Cardiac muscle cell (in vitro differentiated cells and primary cell): ENCODE measurements at regions not wholly inside any gene's neighbourhood (a gene's known extent, or its start where the extent isn't known, plus 50 kb on each side); places are given as distances from the start of the nearest gene placed in this dataset.

Experiments used
- DNase-seq, 2 donors: peaks; one replicate each; pipeline versions ENCODE4 v3.0.0 to v3.0.0-alpha.2; 2010 to 2017; ENCODE audit warnings: low read depth in 1 of 2, low spot score in 1 of 2
- H3K27ac ChIP-seq: fragments of 200-600 bp; sonication (generic); 2 replicates; pipeline ENCODE4 v1.5.1; 2016
- H3K27me3 ChIP-seq: fragments of 200-600 bp; sonication (generic); 2 replicates; pipeline ENCODE4 v1.6.0; 2016; ENCODE audit warnings: control low read depth
- H3K36me3 ChIP-seq: fragments of 200-600 bp; sonication (generic); 2 replicates; pipeline ENCODE4 v1.5.1; 2016; ENCODE audit warnings: control low read depth
- H3K4me1 ChIP-seq: fragments of 200-600 bp; sonication (generic); 2 replicates; pipeline ENCODE4 v1.8.1; 2017; ENCODE audit warnings: low read depth, mild to moderate bottlenecking, mixed run types
- H3K4me3 ChIP-seq: fragments of 200-600 bp; sonication (generic); 2 replicates; pipeline ENCODE4 v1.5.1; 2016; ENCODE audit warnings: mild to moderate bottlenecking
- H3K9me3 ChIP-seq: fragments of 200-600 bp; sonication (generic); 2 replicates; pipeline ENCODE4 v1.5.1; 2017; ENCODE audit warnings: low read depth, mild to moderate bottlenecking, control low read depth
- TF ChIP-seq, protein P1 (sequence below): IDR thresholded peaks from 2 replicates; pipeline ENCODE4 v1.5.1; 2012; ENCODE audit warnings: low read depth, mild to moderate bottlenecking, low read length

DNA sequence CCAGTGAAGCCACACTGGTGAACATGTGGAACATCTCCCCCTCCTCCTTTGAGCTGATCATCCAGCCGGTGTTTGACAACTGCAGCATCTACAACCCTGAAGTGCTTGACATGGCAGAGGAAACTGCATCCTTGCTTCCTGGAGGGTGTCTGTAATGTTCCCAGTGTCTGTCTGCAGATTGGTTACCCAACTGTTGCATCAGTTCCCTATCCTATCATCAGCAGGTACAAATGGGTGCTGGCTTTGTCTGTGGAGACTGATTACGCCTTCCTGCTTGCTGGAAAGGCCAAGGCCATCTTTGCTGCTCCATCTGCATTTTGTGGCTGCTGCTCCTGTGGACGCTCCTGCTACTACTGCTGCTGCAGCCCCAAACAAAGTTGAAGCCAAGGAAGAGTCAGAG is 83.5 kb downstream of the SKA1 start:
- Histone ChIP-seq H3K9me3 (no peaks in the 10 kb centered on the region), H3K4me1 (no peaks in the 10 kb centered on the region), H3K4me3 (no peak overlapping the region), H3K27me3 (no peaks in the 10 kb centered on the region), H3K27ac (no peak overlapping the region), H3K36me3 (no peaks in the 10 kb centered on the region)
- TF ChIP-seq, protein P1, sequence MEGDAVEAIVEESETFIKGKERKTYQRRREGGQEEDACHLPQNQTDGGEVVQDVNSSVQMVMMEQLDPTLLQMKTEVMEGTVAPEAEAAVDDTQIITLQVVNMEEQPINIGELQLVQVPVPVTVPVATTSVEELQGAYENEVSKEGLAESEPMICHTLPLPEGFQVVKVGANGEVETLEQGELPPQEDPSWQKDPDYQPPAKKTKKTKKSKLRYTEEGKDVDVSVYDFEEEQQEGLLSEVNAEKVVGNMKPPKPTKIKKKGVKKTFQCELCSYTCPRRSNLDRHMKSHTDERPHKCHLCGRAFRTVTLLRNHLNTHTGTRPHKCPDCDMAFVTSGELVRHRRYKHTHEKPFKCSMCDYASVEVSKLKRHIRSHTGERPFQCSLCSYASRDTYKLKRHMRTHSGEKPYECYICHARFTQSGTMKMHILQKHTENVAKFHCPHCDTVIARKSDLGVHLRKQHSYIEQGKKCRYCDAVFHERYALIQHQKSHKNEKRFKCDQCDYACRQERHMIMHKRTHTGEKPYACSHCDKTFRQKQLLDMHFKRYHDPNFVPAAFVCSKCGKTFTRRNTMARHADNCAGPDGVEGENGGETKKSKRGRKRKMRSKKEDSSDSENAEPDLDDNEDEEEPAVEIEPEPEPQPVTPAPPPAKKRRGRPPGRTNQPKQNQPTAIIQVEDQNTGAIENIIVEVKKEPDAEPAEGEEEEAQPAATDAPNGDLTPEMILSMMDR, result no peak
- no peak for DNase-seq

DNA sequence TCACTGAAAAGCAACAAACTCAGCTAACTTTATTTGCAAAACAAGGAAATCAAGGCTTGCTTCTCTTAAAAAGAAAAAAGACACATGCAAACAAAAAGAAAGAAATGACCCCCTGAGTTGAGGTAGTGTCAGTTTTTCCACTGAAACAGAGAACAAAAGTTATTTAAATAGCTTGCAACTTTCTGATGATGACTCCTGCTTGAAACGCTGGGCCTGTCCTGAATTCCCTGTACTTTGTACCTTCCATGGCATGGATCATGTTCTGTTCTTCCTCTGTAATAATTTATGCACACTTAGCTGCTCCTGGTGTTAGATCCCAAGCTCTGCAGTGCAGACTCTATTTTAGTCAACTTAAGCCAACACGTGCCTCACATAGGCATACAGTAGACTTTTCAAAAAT is 84.0 kb downstream of the SKA1 start:
- no peaks in the 10 kb centered on the region for H3K36me3 ChIP-seq
- TF ChIP-seq, protein P1, result no peak
- no peak for DNase-seq
- no peak overlapping the region for H3K27ac ChIP-seq
- no peak overlapping the region for H3K4me3 ChIP-seq
- no peaks in the 10 kb centered on the region for H3K27me3 ChIP-seq
- no peaks in the 10 kb centered on the region for H3K4me1 ChIP-seq
- no peaks in the 10 kb centered on the region for H3K9me3 ChIP-seq

DNA sequence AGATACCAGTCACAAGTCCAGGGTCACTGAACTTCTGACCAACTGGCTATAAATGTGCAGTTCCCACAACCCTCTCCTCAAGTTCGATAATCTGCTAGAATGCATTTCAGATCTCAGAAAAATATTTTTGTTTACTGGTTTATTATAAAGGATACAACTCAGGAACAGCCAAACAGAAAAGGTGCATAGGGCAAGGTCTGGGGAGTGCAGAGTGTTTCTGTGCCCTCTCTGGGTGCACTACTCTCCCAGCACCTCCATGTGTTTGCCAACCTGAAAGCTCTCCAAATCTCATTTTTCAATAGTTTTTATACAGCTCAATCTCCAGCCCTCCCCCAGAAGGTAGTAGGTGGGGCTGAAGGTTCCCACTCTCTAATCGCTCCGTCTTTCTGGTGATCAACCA is 85.2 kb downstream of the SKA1 start:
- Histone ChIP-seq H3K27ac (no peak overlapping the region), H3K27me3 (no peaks in the 10 kb centered on the region), H3K4me1 (no peaks in the 10 kb centered on the region), H3K4me3 (no peak overlapping the region), H3K9me3 (no peaks in the 10 kb centered on the region), H3K36me3 (no peaks in the 10 kb centered on the region)
- TF ChIP-seq, protein P1, result no peak
- DNase-seq, result no peak

DNA sequence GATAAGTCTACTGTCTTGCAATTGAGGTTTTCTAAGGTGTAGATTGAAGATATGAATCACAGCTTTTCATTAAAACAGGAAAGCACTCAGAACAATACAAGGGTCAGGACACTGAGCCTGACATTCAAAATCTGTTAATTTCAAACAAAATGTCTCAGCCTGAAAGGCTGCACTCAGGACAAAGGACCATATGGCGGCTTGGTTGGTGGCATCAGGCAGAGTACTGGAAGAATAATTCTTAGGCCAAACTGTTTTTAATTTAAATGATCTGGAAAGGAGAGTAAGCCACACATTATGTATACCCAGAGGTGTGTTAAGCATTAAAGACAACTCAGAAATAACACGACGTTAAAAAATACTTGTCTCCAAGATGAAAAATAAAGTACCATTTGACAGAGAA is 85.9 kb downstream of the SKA1 start:
- DNase-seq, result no peak
- Histone ChIP-seq H3K27ac (no peak overlapping the region), H3K4me3 (no peak overlapping the region), H3K4me1 (no peaks in the 10 kb centered on the region), H3K9me3 (no peaks in the 10 kb centered on the region), H3K36me3 (no peaks in the 10 kb centered on the region), H3K27me3 (no peaks in the 10 kb centered on the region)
- TF ChIP-seq, protein P1, result no peak

DNA sequence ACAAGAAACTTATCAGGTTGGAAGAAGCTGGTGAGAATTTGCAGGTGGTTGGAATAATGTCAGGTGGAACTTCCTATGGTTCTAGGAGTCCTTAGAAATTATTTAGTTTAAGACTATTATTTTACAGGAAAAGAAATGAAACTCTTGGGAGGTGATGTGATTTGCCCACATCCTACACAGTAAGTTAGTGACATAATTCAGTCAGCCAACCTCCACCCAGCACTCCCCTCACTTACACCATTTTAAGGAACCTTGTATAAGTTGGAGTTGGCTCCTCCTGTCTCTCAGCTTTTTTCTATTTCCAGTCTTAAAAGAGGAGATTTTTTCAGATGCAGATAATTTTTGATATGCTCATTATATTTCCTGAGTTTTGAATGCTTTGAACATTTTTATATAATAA is 86.4 kb downstream of the SKA1 start:
- Histone ChIP-seq H3K4me1 (no peaks in the 10 kb centered on the region), H3K4me3 (no peak overlapping the region), H3K27me3 (no peaks in the 10 kb centered on the region), H3K36me3 (no peaks in the 10 kb centered on the region), H3K9me3 (no peaks in the 10 kb centered on the region), H3K27ac (no peak overlapping the region)
- DNase-seq, result no peak
- TF ChIP-seq, protein P1, result no peak
